ENCODE measurements at regions not wholly inside any gene's neighbourhood (a gene's known extent, or its start where the extent isn't known, plus 50 kb on each side); places are given as distances from the start of the nearest gene placed in this dataset.
"Not testable (repeated sequence)": the region's sequence is repeated elsewhere in the genome, so short reads cannot be mapped to it uniquely, and the experiment has no call there.

DNA sequence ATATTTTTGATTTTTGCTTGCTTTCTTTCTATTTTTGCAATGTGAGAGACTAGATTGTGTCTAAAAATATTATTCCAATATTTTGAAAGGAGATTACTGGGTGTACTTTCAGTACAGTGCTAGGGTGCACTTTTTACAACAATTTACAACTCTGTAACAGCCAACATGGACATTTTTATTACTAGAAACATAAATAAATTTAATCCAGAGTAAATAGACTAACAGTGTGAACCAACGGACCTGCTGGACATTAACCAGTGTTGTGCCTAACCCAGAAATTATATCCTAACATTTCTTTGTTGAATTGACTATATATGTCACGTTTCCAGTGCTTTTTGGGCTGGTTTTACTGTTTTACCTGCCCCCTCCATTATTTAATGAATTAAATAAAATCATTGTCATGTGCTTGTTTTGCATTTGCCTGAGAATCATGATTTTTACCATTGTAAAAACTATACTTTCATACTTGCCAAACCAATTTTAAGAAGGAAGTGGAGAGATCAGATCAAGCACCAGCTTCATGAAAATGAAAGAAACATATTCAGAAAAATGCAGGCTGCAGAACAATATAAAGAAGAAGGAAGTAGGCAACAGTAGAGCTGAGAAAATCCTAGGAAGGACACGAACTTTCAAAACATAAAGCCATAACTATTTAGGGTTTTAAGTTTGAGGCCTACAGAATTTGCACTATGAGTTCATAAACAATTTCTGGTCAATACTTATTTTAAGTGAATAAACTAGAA, 400.8 kb upstream of the PIK3R1 start:
- no peak for DNase-seq (ENCODE audit: low spot score)

- DNase-seq (ENCODE audit: low spot score) = no peak
Measured at GRCh38 chr5:67813877-67814539, 401.5 kb upstream of the PIK3R1 start.

- no peak for DNase-seq (ENCODE audit: low spot score)
Measured at GRCh38 chr5:67809589-67809988, 406.0 kb upstream of the PIK3R1 start.

GRCh38 chr5:67808340-67808739, 407.2 kb upstream of the PIK3R1 start:
- DNase-seq (ENCODE audit: low spot score) = no peak

GRCh38 chr5:67807439-67807888, 408.1 kb upstream of the PIK3R1 start:
- no peak for DNase-seq (ENCODE audit: low spot score)

- no peak for DNase-seq (ENCODE audit: low spot score)
Measured at GRCh38 chr5:67806654-67807438, 408.7 kb upstream of the PIK3R1 start.

DNA sequence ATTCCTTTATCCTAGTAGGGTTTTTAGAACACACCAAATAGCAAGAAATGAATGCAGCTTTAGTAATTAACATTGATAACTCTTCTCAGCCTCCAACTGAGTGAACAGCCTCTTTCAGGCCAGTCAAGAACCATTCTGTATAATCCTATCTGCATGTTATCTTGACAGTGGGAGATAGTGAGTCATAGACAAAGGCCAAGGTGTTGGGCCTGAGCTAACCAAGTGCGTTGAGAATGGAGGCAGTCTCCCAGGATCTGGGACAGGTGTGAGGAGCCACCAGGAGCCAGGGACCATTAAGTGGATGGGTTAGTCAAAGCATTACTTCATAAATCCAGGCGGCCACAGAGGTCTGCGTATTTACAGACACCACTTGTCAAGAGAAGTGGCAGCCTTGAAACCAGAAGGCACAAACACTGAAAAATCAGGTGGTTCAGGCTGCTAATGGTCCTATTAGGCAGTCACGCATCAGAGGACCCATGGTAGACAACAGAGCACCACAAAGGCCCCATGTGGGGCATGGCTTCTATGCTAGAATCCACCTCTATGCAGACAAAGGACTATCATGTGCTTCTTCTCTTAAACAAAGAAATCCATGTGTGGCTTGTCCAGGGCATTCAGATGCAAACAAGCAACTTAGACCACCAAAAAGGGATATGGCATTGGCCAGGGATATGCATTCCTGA, 409.7 kb upstream of the PIK3R1 start:
- DNase-seq (ENCODE audit: low spot score) = no peak

DNA sequence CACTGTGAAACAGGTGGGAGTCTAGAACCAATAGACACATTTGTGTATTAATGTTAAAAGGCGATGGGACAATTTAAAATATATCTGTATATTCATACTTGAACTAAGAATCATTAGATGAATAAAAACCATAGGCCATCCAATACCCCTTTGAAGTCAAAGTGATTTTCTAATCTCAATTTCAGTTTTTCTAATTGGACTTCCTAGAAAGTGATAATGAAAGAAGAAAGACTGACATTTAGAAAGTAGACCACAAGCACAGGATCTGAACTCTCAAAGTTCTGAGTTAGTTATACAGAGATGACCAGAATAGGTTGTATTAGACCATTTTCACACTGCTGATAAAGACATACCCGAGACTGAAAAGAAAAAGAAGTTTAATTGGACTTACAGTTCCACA, 412.8 kb upstream of the PIK3R1 start:
- no peak for DNase-seq (ENCODE audit: low spot score)

GRCh38 chr5:67799732-67800234, 415.8 kb upstream of the PIK3R1 start:
- DNase-seq (ENCODE audit: low spot score) = peak; percentile 30

DNA sequence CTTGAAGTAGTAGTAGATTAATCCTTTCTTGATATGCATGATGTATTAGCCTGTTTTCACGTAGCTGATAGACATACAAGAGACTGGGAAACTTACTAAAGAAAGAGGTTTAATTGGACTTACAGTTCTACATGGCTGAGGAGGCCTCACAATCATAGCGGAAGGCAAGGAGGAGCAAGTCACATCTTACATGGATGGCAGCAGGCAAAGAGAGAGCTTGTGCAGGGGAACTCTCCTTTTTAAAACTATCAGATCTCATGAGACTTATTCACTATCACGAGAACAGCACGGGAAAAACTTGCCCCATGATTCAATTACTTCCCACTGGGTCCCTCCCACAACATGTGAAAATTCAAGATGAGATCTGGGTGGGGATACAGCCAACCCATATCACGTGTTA, 417.1 kb upstream of the PIK3R1 start:
- DNase-seq (ENCODE audit: low spot score) = not testable (repeated sequence)

- no peak for DNase-seq (ENCODE audit: low spot score)
Measured at GRCh38 chr5:67795781-67796477, 419.6 kb upstream of the PIK3R1 start.

DNA sequence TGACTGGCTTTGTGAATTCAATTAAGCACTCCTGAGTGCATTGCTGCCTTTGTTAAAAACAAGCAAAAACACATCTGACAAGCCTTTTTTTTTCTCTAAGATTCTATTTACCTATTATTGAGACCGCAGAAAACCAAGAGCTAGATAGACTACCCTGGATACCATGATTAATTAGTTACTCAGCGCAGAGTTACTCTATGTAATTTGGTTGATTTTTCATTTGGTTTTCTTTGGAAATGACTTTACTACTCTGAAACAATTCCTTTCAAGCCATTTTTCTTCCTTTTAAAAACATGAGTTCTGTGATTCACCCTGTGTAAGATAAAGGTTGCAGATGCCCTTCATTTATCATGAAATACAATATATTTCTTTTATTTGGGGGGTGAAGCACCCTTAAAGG, 421.6 kb upstream of the PIK3R1 start:
- no peak for DNase-seq (ENCODE audit: low spot score)

DNA sequence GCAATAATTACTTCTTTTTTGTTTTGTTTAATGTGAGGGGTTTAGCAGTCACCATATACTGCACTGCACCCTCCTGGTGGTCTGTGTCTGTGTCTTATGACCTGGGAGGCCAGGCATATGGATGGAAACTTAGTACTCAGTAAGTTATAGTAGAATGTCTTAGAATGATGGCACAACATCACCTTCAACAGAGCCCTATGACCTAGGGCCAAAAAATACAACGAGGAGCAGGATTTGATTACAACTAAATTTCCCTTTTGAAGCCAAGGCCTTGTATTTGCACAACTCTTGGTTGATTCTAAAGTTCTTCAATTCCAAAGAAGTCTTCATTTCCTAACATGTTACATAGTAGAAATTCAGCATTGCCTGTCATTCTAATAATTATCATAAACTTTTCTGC, 422.1 kb upstream of the PIK3R1 start:
- DNase-seq (ENCODE audit: low spot score) = no peak

DNA sequence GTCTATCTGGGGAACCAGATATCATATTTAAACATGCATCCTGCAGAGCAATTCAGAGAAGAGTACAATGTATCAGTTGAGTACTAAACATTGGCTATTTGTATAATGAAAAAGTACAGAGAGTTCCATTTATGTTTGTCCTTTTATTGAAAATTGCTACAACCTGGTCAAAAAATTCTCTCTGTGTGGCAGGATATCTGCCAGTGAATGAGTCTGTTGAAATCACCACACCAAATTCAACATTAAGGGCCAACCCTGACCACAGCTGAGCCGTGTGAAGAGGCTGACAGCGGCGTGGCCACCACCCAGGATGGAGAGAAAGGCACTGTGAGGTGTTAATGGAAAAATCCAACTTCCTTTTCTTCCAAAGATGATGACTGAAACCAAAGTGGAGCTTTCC, 422.7 kb upstream of the PIK3R1 start:
- DNase-seq (ENCODE audit: low spot score) = no peak

DNA sequence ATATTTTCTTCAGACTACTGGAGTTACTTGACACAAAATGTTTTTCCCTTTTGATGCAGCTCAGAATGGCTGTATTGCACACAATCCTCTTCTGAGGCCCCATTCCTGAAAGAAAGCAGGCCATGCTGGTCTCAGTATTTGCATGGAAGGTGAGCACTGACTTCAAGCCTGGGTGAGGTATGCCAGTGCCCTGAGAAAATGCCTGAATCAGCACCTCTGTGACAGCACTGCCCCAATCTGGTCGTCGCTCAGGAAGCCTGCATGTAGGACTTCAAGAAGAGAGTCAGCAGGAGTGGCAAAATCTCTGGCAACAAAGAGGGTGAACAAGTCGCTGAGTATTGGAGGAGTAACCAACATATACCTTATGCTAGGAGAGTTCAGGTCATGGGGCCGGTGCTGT, 425.2 kb upstream of the PIK3R1 start:
- no peak for DNase-seq (ENCODE audit: low spot score)

DNA sequence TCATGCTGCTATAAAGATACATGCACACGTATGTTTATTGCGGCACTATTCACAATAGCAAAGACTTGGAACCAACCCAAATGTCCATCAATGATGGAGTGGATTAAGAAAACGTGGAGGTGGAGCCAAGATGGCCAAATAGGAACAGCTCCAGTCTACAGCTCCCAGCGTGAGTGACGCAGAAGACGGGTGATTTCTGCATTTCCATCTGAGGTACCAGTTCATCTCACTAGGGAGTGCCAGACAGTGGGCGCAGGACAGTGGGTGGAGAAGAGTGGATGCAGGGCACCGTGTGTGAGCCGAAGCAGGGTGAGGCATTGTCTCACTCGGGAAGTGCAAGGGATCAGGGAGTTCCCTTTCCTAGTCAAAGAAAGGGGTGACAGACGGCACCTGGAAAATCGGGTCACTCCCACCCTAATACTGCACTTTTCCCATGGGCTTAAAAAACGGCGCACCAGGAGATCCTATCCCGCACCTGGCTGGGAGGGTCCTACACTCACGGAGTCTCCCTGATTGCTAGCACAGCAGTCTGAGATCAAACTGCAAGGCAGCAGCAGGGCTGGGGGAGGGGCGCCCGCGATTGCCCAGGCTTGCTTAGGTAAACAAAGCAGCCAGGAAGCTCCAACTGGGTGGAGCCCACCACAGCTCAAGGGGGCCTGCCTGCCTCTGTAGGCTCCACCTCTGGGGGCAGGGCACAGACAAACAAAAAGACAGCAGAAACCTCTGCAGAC, 435.5 kb upstream of the PIK3R1 start:
- not testable (repeated sequence) for DNase-seq (ENCODE audit: low spot score)

- no peak for DNase-seq (ENCODE audit: low spot score)
Measured at GRCh38 chr5:67774786-67775185, 440.8 kb upstream of the PIK3R1 start.

- DNase-seq (ENCODE audit: low spot score) = peak; percentile 15
Measured at GRCh38 chr5:67774267-67774552, 441.3 kb upstream of the PIK3R1 start.

GRCh38 chr5:67773411-67774266, 441.9 kb upstream of the PIK3R1 start:
- DNase-seq (ENCODE audit: low spot score) = no peak

GRCh38 chr5:67771791-67772190, 443.8 kb upstream of the PIK3R1 start:
- no peak for DNase-seq (ENCODE audit: low spot score)
